Body of pancreas (tissue), 4 donors: ENCODE measurements at regions not wholly inside any gene's neighbourhood (a gene's known extent, or its start where the extent isn't known, plus 50 kb on each side); places are given as distances from the start of the nearest gene placed in this dataset.

Experiments used
- ATAC-seq: fragments of 150-250 bp; one replicate; pipeline ENCODE4 v1.9.1; 2016
- DNase-seq, 4 donors: peaks; one replicate each; pipeline ENCODE4 v3.0.0-alpha.2; 2019
- H3K27ac ChIP-seq, 4 donors: fragments of 200-600 bp; sonication (generic); 1 replicate in 3 of 4; 2 replicates in 1 of 4; pipeline versions ENCODE4 v1.5.1 to v1.6.1; 2016 to 2019; ENCODE audit warnings: mild to moderate bottlenecking in 1 of 4, mixed read lengths in 1 of 4, moderate library complexity in 1 of 4
- H3K27me3 ChIP-seq, 2 donors: fragments of 200-600 bp; sonication (generic); one replicate each; pipeline ENCODE4 v1.6.0; 2016; ENCODE audit warnings: mild to moderate bottlenecking in 1 of 2
- H3K36me3 ChIP-seq, 2 donors: fragments of 200-600 bp; sonication (generic); replicated peaks in 1 of 2; 2 replicates each; pipeline ENCODE4 v1.5.1; 2016; ENCODE audit warnings: low read depth in 2 of 2; ENCODE audit not compliant: insufficient read depth in 1 of 2
- H3K4me1 ChIP-seq: fragments of 200-600 bp; sonication (generic); one replicate; pipeline ENCODE4 v1.6.0; 2016
- H3K4me3 ChIP-seq, 2 donors: fragments of 200-600 bp; sonication (generic); 1 replicate in 1 of 2; 2 replicates in 1 of 2; pipeline ENCODE4 v1.5.1; 2016 to 2019
- H3K9me3 ChIP-seq, 3 donors: fragments of 200-600 bp; sonication (generic); 1 replicate in 2 of 3; 2 replicates in 1 of 3; pipeline ENCODE4 v1.5.1; 2016
- POLR2A ChIP-seq, 3 donors: fragments of 450-650 bp; IDR thresholded peaks; one replicate each; pipeline ENCODE4 v1.6.1; 2016; ENCODE audit warnings: antibody characterized with exemption in 3 of 3, mild to moderate bottlenecking in 2 of 3
- WGBS, 2 donors: methylation state at CpG; one replicate each; pipeline ENCODE4 v1.1.5; 2017; 5-methylcytosine and 5-hydroxymethylcytosine counted together
- intact Hi-C: fragments of 100-400 bp; cut with DNase I; formaldehyde crosslinking; loops from one replicate; pipeline ENCODE4 v1.15.1; 2023
- TF ChIP-seq, protein P1 (sequence below), 7 experiments: fragments of 450-650 bp in 4 of 7; fragments of 200-600 bp in 3 of 7; sonication (generic) in 3 of 7; IDR thresholded peaks; one replicate each; pipeline ENCODE4 v1.5.1; 2016 to 2019; ENCODE audit warnings: antibody characterized with exemption in 7 of 7

DNA sequence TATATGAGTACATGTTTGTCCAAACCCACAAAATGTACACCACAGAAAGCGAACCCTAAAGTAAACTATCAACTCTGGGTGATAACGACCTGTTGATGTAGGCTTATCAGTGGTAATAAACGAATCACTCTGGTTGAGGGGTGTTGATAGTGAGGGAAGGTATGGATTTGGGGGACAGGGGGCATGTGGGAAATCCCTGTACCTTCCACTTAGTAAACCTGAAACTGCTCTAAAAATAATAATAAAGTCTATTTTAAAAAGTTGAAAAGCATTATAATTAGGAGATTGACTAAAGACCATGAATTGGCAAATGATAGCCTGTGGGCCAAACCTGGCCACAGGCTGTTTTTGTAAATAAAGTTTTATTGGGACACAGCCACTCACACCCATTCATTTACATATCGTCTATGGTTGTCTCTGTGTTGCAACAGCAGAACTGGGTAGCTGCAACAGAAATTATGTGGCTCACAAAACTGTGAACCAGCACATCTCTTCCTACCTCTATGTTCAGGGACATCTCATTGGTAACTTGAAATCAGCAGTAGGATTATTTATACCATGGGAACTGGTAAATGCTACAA lies 85.5 kb upstream of the CDYL2 start:
- no peak overlapping the region for H3K27ac ChIP-seq
- DNase-seq (no peak), ATAC-seq (no peak)
- WGBS, 2 donors, result 57 to 61% methylated on average over 4 of the region's 4 CpGs
- intact Hi-C loops, result no loop called here
- no peaks in the 10 kb centered on the region for H3K9me3 ChIP-seq
- TF ChIP-seq POLR2A (IDR thresholded peaks at IDR 0.05), result no peak
- no peaks in the 10 kb centered on the region for H3K27me3 ChIP-seq
- no peaks in the 10 kb centered on the region for H3K36me3 ChIP-seq
- no peak overlapping the region for H3K4me3 ChIP-seq
- no peaks in the 10 kb centered on the region for H3K4me1 ChIP-seq

DNA sequence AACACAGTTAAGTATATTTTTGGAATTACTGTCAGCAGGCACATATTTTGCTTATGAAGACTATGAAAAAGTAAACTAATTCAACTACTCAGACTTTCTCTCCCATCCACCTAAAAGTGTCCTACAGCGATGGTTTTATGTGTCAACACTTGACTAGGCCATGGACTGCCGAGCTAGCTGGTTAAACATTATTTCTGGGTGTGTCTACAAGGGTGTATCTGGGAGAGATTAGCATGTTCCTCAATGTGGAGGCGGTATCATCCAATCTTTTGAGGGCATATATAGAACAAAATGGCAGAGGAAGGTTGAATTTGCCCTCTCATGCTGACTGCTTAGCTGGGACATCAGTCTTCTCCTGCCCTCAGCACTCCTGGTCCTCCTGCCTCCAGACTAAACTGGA lies 82.7 kb upstream of the CDYL2 start:
- no peaks in the 10 kb centered on the region for H3K9me3 ChIP-seq
- no peak for ATAC-seq
- H3K27ac ChIP-seq, result no peak overlapping the region
- H3K4me1 ChIP-seq, result peaks cover 17% of the 10 kb centered on the region
- intact Hi-C loops, result no loop called here
- H3K4me3 ChIP-seq, result no peak overlapping the region
- H3K36me3 ChIP-seq, result no peaks in the 10 kb centered on the region
- no peak for TF ChIP-seq POLR2A (IDR thresholded peaks at IDR 0.05)
- TF ChIP-seq, protein P1, sequence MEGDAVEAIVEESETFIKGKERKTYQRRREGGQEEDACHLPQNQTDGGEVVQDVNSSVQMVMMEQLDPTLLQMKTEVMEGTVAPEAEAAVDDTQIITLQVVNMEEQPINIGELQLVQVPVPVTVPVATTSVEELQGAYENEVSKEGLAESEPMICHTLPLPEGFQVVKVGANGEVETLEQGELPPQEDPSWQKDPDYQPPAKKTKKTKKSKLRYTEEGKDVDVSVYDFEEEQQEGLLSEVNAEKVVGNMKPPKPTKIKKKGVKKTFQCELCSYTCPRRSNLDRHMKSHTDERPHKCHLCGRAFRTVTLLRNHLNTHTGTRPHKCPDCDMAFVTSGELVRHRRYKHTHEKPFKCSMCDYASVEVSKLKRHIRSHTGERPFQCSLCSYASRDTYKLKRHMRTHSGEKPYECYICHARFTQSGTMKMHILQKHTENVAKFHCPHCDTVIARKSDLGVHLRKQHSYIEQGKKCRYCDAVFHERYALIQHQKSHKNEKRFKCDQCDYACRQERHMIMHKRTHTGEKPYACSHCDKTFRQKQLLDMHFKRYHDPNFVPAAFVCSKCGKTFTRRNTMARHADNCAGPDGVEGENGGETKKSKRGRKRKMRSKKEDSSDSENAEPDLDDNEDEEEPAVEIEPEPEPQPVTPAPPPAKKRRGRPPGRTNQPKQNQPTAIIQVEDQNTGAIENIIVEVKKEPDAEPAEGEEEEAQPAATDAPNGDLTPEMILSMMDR (IDR thresholded peaks at IDR 0.05), result no peak
- 77 to 87% methylated on average over 3 of the region's 3 CpGs for WGBS, 2 donors
- H3K27me3 ChIP-seq, result no peaks in the 10 kb centered on the region
- no peak for DNase-seq

DNA sequence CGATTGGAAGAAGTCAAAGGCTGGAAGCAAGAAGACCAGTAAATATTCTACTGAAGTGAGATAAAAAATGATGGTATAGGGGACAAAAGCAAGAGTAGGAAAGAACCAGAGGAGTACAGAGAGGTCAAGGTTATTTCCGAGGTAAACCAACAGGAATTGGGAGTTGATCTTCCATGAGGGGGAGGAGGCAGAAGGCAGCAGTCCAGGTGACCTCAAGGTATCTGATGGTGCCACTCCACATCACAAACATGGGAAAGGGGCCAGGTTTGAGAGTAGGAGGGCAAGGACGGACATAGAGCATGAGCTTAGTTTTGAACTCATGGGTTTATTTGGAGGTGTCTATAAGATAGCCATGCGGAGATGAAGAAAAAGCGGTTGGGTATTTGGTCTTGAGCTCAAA lies 79.4 kb upstream of the CDYL2 start:
- no peak overlapping the region for H3K4me3 ChIP-seq
- H3K27ac ChIP-seq, result no peak overlapping the region
- ATAC-seq, result no peak
- TF ChIP-seq POLR2A (IDR thresholded peaks at IDR 0.05), result no peak
- TF ChIP-seq, protein P1 (IDR thresholded peaks at IDR 0.05), result no peak
- no peaks in the 10 kb centered on the region for H3K9me3 ChIP-seq
- WGBS, 2 donors, result 65 to 70% methylated on average over 5 of the region's 5 CpGs
- no peaks in the 10 kb centered on the region for H3K36me3 ChIP-seq
- no peak for DNase-seq
- intact Hi-C loops, result no loop called here
- H3K4me1 ChIP-seq, result peaks cover 17% of the 10 kb centered on the region
- H3K27me3 ChIP-seq, result no peaks in the 10 kb centered on the region

DNA sequence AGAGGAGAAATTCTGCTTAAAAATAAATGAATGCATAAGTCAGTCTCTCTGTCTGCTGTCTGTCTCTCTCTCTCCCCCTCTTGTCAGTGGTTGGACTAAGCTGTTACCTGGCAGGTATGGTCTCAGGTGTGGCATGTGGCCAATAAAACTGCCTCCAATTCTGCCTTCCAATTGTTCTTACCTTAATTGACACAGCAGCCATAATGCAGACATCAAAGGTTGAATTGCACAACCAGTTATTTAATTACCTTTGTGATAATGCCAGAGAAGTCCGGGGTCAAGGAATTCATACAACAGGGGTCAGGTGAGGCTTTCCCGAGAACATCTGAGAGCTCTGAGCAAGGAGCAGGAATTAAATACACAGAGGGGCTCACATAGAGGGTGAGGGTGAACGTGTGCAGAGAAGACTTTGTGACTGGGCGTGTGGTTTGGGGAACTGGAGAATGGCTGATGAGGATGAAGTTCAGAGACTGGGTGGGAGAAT lies 78.8 kb upstream of the CDYL2 start:
- H3K4me1 ChIP-seq, result peaks cover 17% of the 10 kb centered on the region
- H3K4me3 ChIP-seq, result no peak overlapping the region
- H3K9me3 ChIP-seq, result no peaks in the 10 kb centered on the region
- intact Hi-C loops, result no loop called here
- ATAC-seq (peak; percentile 81), DNase-seq (peak; percentile 53 to 79 (median 64))
- no peaks in the 10 kb centered on the region for H3K36me3 ChIP-seq
- 14 to 31% methylated on average over 4 of the region's 4 CpGs for WGBS, 2 donors
- no peak for TF ChIP-seq POLR2A (IDR thresholded peaks at IDR 0.05)
- TF ChIP-seq, protein P1 (IDR thresholded peaks at IDR 0.05), result no peak
- H3K27ac ChIP-seq, result no peak overlapping the region
- H3K27me3 ChIP-seq, result no peaks in the 10 kb centered on the region

DNA sequence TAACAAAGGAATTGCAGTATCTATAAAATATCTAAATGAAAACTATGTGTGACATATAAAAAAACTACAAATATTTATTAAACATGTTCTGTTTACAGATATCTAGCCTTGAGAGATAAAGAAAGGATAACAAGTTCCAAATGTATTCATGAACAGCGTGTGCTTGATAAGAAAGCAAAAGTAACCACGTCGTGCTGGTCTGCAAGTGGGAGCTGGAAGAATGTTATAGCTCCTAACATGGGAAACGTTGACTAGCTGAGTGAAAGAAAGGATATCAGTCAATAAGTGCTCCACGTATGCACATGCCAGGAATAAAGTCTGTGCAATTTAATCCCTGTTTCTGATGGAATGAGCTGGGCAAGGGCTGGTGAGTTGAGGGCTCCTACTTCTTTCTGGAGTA lies 71.2 kb upstream of the CDYL2 start:
- 9 to 11% methylated on average over 5 of the region's 5 CpGs for WGBS, 2 donors

More for the DNA sequence above, 71.2 kb upstream of the CDYL2 start:
- intact Hi-C loops, result no loop called here
- no peaks in the 10 kb centered on the region for H3K9me3 ChIP-seq
- no peaks in the 10 kb centered on the region for H3K36me3 ChIP-seq
- no peak for TF ChIP-seq POLR2A (IDR thresholded peaks at IDR 0.05)
- TF ChIP-seq, protein P1 (IDR thresholded peaks at IDR 0.05), result no peak
- ATAC-seq, result peak; percentile 40
- H3K27ac ChIP-seq, result no peak overlapping the region
- peak in 2 of 4 donors; percentile 4 to 15 for DNase-seq
- peaks cover 13% of the 10 kb centered on the region for H3K4me1 ChIP-seq
- no peaks in the 10 kb centered on the region for H3K27me3 ChIP-seq
- H3K4me3 ChIP-seq, result no peak overlapping the region
